HepG2 (cell line): ENCODE measurements at regions not wholly inside any gene's neighbourhood (a gene's known extent, or its start where the extent isn't known, plus 50 kb on each side); places are given as distances from the start of the nearest gene placed in this dataset.

ENCODE experiments used
- ATAC-seq: fragments of 200-7000 bp; cut with Tn5 transposase; 3 replicates; pipeline ENCODE4 v1.9.1; 2020; ENCODE audit warnings: mild to moderate bottlenecking, moderate library complexity
- BruUV-seq: library from RNA; stranded (reverse); fragments of 400-500 nt; replicated peaks from 2 replicates; lab custom pipeline; 2021; lab: Mats Ljungman, UMichigan
- CTCF ChIA-PET: fragments of 300-600 bp; formaldehyde crosslinking; extraction: SDS; loops from one replicate; lab custom pipeline; 2021; ENCODE audit warnings: low total read pairs, inconsistent platforms, low intra/inter-chr PET ratio; lab: Yijun Ruan, JAX
- POLR2A ChIA-PET: fragments of 350-600 bp; sonication (Branson Sonifier 250); formaldehyde crosslinking; loops from one replicate; lab custom pipeline; 2020; ENCODE audit warnings: antibody characterized with exemption, inconsistent platforms; lab: Yijun Ruan, JAX
- DNase-seq: peaks from one replicate; pipeline ENCODE4 v3.0.0-alpha.2; 2015; ENCODE audit warnings: low spot score
- FAIRE-seq: peaks from 3 replicates; lab custom pipeline; 2011; peaks lifted over from hg19 to GRCh38; lab: Jason Lieb, UNC
- H2AFZ ChIP-seq: one replicate; pipeline ENCODE4 v1.6.1; 2011; ENCODE audit warnings: low read length, inconsistent platforms
- H3K27ac ChIP-seq: fragments of 300-600 bp; 3 replicates; pipeline ENCODE4 v1.8.0; 2011; ENCODE audit warnings: mixed run types, mild to moderate bottlenecking, mixed read lengths, low read length, inconsistent platforms; ENCODE audit not compliant: insufficient read depth; ENCODE audit errors: extremely low read length
- H3K27me3 ChIP-seq, 2 experiments: fragments of 200-600 bp in 1 of 2; 2 replicates in 1 of 2; 3 replicates in 1 of 2; pipeline versions ENCODE4 v1.6.0 to v1.8.0; 2011; ENCODE audit warnings: low read length in 2 of 2, mild to moderate bottlenecking in 2 of 2, moderate library complexity in 2 of 2, inconsistent platforms in 1 of 2; ENCODE audit not compliant: insufficient read depth in 2 of 2, control insufficient read depth in 1 of 2
- H3K36me3 ChIP-seq, 2 experiments: fragments of 200-600 bp in 1 of 2; replicated peaks in 1 of 2; 2 replicates in 1 of 2; 3 replicates in 1 of 2; pipeline versions ENCODE4 v1.5.1 to v1.8.0; 2011; ENCODE audit warnings: low read length in 2 of 2, inconsistent platforms in 1 of 2; ENCODE audit not compliant: insufficient read depth in 2 of 2, control insufficient read depth in 1 of 2
- H3K4me1 ChIP-seq: 2 replicates; pipeline ENCODE4 v1.5.1; 2012; ENCODE audit warnings: low read length, inconsistent platforms; ENCODE audit not compliant: insufficient read depth
- H3K4me2 ChIP-seq: 2 replicates; pipeline ENCODE4 v1.6.0; 2011; ENCODE audit warnings: low read depth, low read length, inconsistent platforms
- H3K4me3 ChIP-seq, 3 experiments: fragments of 200-600 bp in 1 of 3; sonication (generic), shearing (Covaris generic) in 1 of 3; replicated peaks in 1 of 3; 2 replicates each; pipeline ENCODE4 v1.5.1; 2011 to 2016; ENCODE audit warnings: low read length in 3 of 3, inconsistent platforms in 2 of 3, low read depth in 2 of 3, mild to moderate bottlenecking in 2 of 3, control low read depth in 1 of 3, mixed read lengths in 1 of 3; ENCODE audit not compliant: insufficient read depth in 1 of 3
- H3K79me2 ChIP-seq: one replicate; pipeline ENCODE4 v1.6.1; 2011; ENCODE audit warnings: low read length, inconsistent platforms; ENCODE audit not compliant: insufficient read depth
- H3K9ac ChIP-seq: 2 replicates; pipeline ENCODE4 v1.6.0; 2011; ENCODE audit warnings: mild to moderate bottlenecking, low read depth, low read length, inconsistent platforms; ENCODE audit not compliant: insufficient read depth
- H3K9me3 ChIP-seq: 2 replicates; pipeline ENCODE4 v1.5.1; 2012; ENCODE audit warnings: mild to moderate bottlenecking, low read length
- H4K20me1 ChIP-seq: 2 replicates; pipeline ENCODE4 v1.6.0; 2011; ENCODE audit warnings: inconsistent platforms, mild to moderate bottlenecking, low read length, moderate library complexity; ENCODE audit not compliant: insufficient read depth
- CEBPG ChIP-seq: IDR thresholded peaks from 2 replicates; pipeline ENCODE4 v1.6.1; 2016
- CTCF ChIP-seq: sonication (generic); formaldehyde crosslinking; IDR thresholded peaks from 2 replicates; pipeline ENCODE4 v1.5.0; 2020; ENCODE audit warnings: mild to moderate bottlenecking, missing genetic modification reagents, moderate library complexity
- EEA1 ChIP-seq: sonication (generic); formaldehyde crosslinking; IDR thresholded peaks from 2 replicates; pipeline ENCODE4 v1.5.1; 2020; ENCODE audit warnings: mild to moderate bottlenecking, missing genetic modification reagents, borderline replicate concordance
- GZF1 ChIP-seq: sonication (generic); formaldehyde crosslinking; IDR thresholded peaks from 2 replicates; pipeline ENCODE4 v1.5.1; 2020; ENCODE audit warnings: mild to moderate bottlenecking, missing genetic modification reagents
- HMGXB3 ChIP-seq: sonication (generic); formaldehyde crosslinking; IDR thresholded peaks from 2 replicates; pipeline ENCODE4 v1.4.0; 2020; ENCODE audit warnings: missing genetic modification reagents, borderline replicate concordance
- MEIS1 ChIP-seq: sonication (generic); formaldehyde crosslinking; IDR thresholded peaks from 2 replicates; pipeline ENCODE4 v1.9.0; 2021; ENCODE audit warnings: mild to moderate bottlenecking, missing genetic modification reagents, moderate library complexity, borderline replicate concordance
- PHF21A ChIP-seq: sonication (generic); formaldehyde crosslinking; IDR thresholded peaks from 2 replicates; pipeline ENCODE4 v1.5.0; 2020; ENCODE audit warnings: mild to moderate bottlenecking, missing genetic modification reagents
- SPEN ChIP-seq: sonication (generic); formaldehyde crosslinking; IDR thresholded peaks from 2 replicates; pipeline ENCODE4 v1.5.1; 2020; ENCODE audit warnings: low read depth, mild to moderate bottlenecking, missing genetic modification reagents
- TAF1 ChIP-seq: sonication (generic); formaldehyde crosslinking; IDR thresholded peaks from 2 replicates; pipeline ENCODE4 v1.4.0; 2020; ENCODE audit warnings: missing genetic modification reagents
- ZBTB37 ChIP-seq: sonication (generic); formaldehyde crosslinking; IDR thresholded peaks from 2 replicates; pipeline ENCODE4 v1.4.0; 2020; ENCODE audit warnings: mild to moderate bottlenecking, missing genetic modification reagents
- ZNF556 ChIP-seq: sonication (generic); formaldehyde crosslinking; IDR thresholded peaks from 2 replicates; pipeline ENCODE4 v1.4.0; 2020; ENCODE audit warnings: mild to moderate bottlenecking, missing genetic modification reagents, borderline replicate concordance
- WGBS: methylation state at CpG from one replicate; pipeline ENCODE4 v1.1.6; 2017; ENCODE audit warnings: low lambda C conversion rate; 5-methylcytosine and 5-hydroxymethylcytosine counted together
- in situ Hi-C: cut with HindIII; loops from 2 replicates; pipeline ENCODE4 v1.10.0; 2017; ENCODE audit warnings: low pct_unique_long_range_greater_than_20kb; ENCODE audit not compliant: extremely low pct_ligation_motif_present
- intact Hi-C: fragments of 100-400 bp; cut with micrococcal nuclease; formaldehyde crosslinking; loops from one replicate; pipeline ENCODE4 v1.10.0; 2022; ENCODE audit not compliant: unreplicated experiment

- TF ChIP-seq GZF1 (CRISPR knock-in tag) = no peak
- 0 out of 2 replicates have a peak, but pooled peaks have one; percentile 61 for TF ChIP-seq HMGXB3 (CRISPR knock-in tag)
Measured at GRCh38 chr14:30387871-30388270, 171.1 kb upstream of the G2E3 start (continued).

GRCh38 chr14:30389134-30389876, 169.7 kb upstream of the G2E3 start:
- Histone ChIP-seq H3K36me3 (no peaks in the 10 kb centered on the region), H2AFZ (no peak overlapping the region), H3K4me2 (no peak overlapping the region), H3K9me3 (no peaks in the 10 kb centered on the region), H3K27me3 (no peaks in the 10 kb centered on the region), H3K27ac (no peak overlapping the region), H3K79me2 (no peaks in the 10 kb centered on the region), H3K9ac (no peak overlapping the region), H4K20me1 (no peaks in the 10 kb centered on the region), H3K4me3 (no peak overlapping the region), H3K4me1 (peaks cover 17% of the 10 kb centered on the region)
- POLR2A ChIA-PET = no interaction called here
- ATAC-seq = peak; percentile 51
- BruUV-seq = no TSS peak
- CTCF ChIA-PET = interaction anchor here (0.9 to 1.2 kb wide), 2 partner anchors 54 to 129 kb away, joined by 3 to 5 read pairs; no protein-coding TSS in a partner anchor
- FAIRE-seq = no peak
- intact Hi-C loops (no loop called here), in situ Hi-C loops (no loop called here)
- 63% methylated on average over 6 of the region's 6 CpGs for WGBS
- no peak for DNase-seq
- TF ChIP-seq CTCF (CRISPR knock-in tag) (0 out of 2 replicates have a peak, but pooled peaks have one; percentile 13), TAF1 (no peak), EEA1 (CRISPR knock-in tag) (0 out of 2 replicates have a peak, but pooled peaks have one; percentile 34), ZNF556 (CRISPR knock-in tag) (0 out of 2 replicates have a peak, but pooled peaks have one; percentile 63), CEBPG (CRISPR knock-in tag) (no peak), SPEN (CRISPR knock-in tag) (no peak), MEIS1 (CRISPR knock-in tag) (0 out of 2 replicates have a peak, but pooled peaks have one; percentile 41), ZBTB37 (CRISPR knock-in tag) (no peak), PHF21A (CRISPR knock-in tag) (no peak)
